Forelimb muscle (tissue), 1 donor: ENCODE measurements at regions not wholly inside any gene's neighbourhood (a gene's known extent, or its start where the extent isn't known, plus 50 kb on each side); places are given as distances from the start of the nearest gene placed in this dataset.
"Not testable (repeated sequence)": the region's sequence is repeated elsewhere in the genome, so short reads cannot be mapped to it uniquely, and the experiment has no call there.

Experiments
- DNase-seq: peaks from one replicate; pipeline ENCODE4 v3.0.0-alpha.2; 2013; ENCODE audit warnings: low read depth

DNA sequence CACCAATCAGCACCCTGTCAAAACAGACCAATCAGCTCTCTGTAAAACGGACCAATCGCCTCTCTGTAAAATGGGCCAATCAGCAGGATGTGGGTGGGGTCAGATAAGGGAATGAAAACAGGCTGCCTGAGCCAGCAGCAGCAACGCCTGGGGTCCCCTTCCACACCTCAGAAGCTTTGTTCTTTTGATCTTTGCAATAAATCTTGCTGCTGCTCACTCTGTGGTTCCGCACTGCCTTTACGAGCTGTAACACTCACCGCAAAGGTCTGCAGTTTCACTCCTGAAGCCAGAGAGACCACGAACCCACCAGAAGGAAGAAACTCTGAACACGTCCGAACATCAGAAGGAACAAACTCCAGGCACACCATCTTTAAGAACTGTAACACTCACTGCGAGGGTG lies 251.4 kb downstream of the ZIC4 start:
- not testable (repeated sequence) for DNase-seq

DNA sequence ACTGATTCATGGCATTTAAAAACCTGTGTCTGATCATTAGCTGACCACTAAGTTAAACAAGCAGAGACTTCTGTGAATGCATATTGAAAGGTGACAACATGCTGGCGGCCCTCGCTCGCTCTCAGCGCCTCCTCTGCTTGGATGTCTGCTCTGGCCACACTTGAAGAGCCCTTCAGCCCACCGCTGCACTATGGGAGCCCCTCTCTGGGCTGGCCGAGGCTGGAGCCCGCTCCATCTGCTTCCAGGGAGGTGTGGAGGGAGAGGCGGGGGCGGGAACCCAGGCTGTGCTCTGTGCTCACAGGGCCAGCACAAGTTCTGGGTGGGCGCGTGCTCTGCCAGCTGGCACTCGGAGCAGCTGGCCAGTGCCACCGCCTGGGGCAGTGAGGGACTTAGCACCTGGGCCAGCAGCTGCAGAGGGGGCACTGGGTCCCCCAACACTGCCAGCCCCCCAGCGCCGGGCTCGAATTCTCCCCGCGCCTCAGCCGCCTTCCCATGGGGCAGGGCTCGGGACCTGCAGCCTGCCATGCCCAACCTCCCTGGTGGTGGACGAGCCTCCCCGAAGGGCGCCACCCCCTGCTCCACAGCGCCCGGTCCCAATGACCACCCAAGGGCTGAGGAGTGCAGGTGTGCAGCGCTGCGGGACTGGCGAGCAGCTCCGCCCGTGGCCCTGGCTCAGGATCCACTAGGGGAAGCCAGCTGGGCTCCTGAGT lies 252.4 kb downstream of the ZIC4 start:
- DNase-seq = no peak

DNA sequence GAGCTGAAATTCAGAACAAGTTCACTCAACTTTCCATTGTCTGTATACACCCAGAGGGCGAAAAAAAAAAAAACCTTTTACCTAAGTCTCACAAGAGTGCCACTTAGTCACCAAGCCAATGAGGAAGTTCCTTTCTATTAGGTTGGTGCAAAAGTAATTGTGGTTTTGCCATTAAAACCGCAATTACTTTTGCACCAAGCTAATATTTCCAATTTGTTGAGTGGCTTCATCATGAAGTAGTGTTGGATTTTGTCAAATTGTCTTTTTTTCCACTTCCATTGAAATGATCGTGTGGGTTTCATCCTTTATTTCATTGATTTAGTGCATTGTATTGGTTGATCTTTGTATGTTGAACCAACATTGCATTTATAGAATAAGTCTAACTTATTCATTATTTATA lies 253.9 kb downstream of the ZIC4 start:
- no peak for DNase-seq

DNA sequence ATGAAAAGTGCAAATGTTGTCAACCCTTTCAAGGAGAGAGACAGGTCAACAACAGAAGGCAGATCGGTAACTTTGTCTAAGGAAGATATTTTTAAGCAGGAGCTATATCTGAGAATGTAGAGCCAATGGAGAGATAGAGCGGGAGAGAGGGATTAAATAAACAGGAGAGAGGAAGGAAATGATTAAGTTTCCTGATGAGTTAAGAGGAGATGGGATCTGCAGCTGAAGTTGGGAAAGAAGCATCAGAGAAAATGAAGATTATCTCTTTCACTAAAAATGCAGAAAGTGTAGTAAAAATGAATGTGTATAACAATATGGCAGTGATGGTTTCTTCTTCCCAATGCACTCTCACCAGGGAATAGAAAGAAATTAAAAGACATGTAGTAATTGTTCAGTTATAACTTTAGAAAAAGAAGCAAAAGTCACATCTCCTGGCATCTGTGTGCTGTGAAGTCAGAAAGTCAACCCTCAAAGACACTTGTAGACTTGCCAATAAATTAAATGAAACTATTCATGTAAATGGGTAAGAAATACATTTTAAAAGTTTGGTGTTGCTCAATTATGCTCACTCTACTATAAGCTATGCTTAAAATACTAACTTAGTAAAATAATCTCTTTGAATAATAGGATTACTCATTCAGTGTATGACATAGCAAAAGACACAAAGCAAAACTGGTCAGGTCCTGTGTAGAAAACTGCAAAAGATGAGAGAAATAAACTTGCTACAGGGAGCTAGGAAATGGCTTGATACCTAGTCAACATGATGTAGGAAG lies 264.6 kb downstream of the ZIC4 start:
- DNase-seq = no peak

DNA sequence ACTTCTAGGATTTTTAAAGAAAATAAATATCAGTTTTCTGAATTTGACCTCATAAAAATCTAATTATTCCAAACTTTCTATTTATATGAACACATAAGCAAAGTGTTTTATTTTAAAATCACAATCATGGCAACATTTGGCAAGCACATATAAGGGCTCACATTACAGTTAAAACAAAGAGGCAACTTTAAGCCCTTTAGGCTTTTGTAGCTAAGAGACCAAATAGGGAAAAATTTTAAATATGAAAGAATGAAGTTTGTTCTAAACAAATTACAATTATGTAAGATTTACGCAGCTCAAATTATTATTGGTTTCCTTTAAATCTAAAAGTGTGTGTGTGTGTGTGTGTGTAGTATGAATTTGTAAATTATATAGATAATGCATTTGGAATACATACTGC lies 267.0 kb downstream of the ZIC4 start:
- no peak for DNase-seq

DNA sequence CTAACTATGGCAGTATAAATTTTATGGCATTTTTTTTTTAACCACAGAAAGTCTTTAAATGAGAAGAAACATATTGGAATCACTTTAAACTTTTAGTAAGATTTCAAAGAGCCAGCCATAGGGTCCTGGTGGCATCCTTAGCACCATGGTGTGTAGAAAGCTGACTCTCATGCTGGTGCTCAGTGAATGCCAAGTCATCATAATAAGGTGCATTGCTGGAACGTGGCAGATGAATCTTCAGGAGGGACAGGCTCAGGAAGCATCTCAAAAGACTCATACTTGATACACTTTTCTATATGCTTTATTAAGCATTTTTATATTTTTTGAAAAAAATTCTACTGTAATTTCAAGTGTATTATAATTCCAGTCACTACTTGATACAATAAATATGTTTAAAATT lies 274.2 kb downstream of the ZIC4 start:
- DNase-seq = no peak

DNA sequence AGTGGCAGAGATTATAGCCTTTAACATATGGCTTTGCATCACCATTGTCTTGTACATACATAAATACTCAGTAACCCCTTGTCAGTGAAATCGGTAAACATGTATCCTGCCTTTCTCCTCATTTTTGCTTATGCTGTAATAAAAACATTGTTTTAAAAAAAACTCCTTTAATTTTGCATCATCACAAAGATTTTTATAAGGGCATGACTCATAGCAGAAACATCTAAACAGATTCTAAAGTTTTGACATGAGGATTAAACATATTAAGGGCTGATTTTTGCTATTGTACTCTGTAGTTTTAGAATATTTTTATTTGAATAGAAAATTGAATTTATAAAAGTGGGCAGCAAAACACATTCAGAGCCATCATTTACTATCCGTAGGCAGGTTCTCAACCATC lies 275.9 kb downstream of the ZIC4 start:
- no peak for DNase-seq

DNA sequence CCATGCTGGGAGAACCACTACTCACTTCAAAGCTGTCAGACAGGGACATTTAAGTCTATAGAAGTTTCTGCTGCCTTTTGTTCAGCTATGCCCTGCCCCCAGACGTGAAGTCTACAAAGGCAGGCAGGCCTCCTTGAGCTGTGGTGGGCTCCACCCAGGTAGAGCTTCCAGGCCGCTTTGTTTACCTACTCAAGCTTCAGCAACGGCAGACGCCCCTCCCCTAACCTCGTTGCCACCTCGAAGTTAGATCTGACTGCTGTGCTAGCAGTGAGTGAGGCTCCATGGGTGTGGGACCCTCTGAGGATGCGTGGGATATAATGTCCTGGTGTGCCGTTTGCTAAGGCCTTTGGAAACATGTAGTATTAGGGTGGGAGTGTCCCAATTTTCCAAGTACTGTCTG lies 276.7 kb downstream of the ZIC4 start:
- no peak for DNase-seq

DNA sequence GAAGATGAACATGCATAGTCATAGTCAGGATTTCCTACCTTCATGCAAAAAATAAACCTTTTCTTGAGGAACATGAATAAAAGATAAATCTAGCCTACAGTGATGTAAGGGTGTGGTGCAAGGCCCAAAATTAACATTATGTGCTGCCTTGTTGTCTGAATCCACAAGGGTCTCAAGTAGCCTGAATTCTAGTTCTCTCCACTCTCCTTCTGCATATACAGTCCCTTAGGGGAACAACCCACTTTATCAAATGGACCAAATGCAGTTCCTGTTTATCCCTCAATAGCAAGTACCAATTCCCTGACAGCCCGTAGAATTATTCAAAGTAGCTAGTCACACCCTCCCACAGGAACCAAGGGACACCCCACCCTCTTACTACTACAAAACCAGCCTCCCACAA lies 284.0 kb downstream of the ZIC4 start:
- no peak for DNase-seq

DNA sequence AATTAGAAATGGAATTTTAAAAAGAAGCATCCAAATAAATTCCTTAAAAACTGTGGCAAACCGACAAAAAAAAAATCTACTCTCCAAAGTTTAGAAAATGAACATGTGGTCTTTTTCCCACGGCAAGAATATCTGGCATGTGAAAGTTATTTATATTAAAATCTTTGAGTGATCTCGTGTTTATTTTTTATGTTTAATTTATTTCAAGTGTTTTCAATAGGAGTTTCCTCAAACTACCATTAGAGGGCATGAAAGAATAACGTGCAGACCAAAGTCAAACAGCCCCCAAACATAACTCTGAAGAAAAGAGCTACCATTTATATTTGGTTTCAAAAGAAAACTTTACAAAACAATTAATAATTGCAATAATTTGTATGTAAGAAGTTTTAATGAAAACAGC lies 286.4 kb downstream of the ZIC4 start:
- no peak for DNase-seq

DNA sequence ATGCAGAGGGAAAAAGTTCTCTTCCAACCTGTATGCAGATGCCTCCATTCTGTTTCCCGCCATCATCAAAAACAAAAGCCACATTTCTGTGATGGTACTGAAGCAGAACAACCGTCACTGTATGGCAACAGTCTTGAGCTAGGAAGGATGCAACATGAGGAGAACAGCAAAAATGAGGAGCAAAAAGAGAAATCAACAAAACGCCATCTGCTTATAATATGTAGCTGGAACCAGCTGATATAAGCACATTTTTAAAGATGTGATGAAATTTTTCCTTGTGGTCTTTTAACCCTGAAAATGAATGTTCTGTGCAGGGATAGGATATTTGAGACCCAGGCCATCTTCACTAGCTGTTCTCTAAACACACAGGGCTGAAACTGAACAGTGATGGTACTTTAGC lies 287.0 kb downstream of the ZIC4 start:
- no peak for DNase-seq

DNA sequence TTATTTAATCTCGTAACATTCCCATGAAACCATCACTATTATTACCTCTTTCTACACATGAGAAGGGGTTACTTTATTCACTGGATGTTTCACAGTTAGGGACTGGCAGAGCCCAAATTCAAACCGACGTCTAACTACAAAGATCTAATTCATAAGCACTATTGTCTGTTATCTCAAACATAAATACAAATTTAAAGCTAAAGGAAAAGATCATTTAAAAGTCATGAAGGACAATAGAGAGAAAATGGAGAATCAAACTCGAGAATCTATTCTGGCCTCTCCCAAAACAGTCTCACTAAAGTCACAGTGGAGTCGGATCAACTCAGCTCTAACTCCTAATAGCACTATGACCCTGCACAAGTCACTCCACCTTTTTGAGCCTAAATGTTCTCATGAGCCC lies 287.7 kb downstream of the ZIC4 start:
- DNase-seq = no peak

DNA sequence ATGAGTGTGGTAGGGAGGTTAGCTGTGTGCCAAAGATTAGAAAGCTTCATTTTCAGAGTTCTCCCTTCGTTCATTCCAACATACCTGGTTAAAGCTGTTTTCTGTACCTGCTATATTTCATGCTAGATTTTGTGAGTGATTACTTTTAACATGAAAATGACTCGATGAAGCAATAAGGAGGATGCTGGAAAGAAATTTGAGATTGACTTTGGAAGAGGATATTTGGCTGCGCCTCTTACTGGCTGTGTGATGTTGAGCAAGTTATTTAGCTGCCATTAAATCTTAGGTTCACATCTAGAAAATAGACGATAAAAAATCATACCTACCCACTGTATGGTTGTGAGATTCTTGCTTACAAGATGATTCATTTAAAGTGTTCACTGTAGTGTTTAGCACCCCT lies 288.7 kb downstream of the ZIC4 start:
- no peak for DNase-seq

DNA sequence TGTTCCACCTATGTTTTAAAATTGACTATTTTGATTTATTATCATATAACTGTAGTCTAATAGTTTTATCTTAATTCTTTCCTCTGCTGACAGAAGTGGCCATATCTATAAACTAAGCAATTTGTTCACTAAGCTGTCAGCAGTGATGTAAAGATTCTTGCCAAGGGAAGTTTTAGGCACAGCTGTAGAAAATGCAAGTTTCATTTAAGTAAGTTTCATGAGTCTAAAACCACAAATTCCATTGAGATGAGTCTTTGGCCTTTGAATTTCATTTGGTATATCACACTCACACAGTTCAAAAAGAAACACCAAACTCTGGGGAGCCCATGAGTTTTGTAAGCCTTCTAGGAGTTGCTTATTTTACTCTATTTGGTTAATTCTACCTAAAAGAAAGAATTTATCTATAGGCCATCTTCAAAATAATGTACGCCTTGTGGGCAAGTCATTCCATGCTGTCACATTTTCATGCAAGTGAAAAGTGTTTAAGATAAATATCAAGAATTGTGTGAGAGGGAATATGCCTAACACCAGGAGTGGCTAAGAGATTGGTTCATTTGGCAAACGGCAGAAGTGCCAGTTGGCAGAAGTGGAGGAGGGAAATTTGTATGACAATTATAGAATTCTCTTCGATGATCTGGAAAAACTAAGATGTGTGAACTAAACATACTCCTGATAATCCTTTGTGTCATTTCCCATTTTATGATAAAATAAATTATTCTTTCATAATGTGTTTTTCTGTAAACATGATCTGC lies 292.9 kb downstream of the ZIC4 start:
- no peak for DNase-seq

DNA sequence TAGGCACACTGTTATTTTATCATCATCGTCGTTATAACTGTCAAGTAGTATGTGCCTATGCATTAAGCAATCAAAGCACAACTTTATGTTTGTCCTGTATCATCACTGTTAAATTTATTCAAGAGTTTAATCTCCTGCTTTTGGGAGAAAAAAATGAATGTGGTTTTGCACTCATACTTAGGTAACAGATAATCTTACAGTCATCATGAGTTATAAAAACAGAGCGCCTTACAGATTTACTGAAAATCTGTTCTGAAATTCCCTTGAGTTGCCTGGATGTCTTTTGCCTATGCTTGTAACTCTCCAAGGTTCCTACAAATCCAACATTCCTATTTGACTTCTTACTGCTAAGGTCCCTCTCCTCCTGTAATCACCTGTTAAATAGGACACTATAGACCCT lies 307.3 kb downstream of the ZIC4 start:
- DNase-seq = no peak

DNA sequence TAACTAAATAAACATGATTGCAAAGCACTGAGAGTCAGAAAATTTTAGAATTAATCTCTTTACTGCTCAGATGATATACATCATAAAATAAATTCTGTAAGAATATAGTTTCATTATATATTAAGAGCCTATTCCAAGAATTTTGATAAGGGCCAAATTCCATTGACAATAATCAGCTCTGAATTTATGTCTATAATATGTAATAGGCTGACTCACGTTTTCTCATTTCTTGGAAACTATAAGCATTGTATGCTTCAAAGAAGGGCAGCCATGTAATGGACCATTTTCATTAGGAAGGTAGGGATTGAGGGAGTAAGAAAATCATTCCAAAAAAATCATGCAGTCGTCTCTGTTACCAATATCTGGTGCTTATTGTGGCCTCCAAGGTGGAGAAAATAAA lies 315.9 kb downstream of the ZIC4 start:
- DNase-seq = no peak

DNA sequence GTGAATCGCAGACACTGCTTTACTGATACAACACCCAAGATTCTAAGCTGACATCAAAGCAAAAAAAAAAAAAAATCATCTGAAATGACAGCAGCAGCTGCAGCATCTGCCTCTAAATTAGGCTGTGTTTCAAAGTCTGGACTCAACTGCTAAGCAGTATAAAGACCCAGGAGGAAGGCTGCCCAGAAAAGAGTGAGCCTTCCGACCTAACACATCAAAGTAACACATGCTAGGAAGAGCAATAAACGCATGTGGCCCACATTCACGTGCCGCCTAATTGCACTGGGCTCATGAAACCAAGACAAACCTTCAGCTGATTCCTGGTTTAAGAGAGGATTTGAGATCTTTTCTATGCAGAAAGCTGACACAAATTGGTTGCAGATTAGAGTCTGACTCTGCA lies 317.1 kb downstream of the ZIC4 start:
- peak; percentile 1 for DNase-seq

DNA sequence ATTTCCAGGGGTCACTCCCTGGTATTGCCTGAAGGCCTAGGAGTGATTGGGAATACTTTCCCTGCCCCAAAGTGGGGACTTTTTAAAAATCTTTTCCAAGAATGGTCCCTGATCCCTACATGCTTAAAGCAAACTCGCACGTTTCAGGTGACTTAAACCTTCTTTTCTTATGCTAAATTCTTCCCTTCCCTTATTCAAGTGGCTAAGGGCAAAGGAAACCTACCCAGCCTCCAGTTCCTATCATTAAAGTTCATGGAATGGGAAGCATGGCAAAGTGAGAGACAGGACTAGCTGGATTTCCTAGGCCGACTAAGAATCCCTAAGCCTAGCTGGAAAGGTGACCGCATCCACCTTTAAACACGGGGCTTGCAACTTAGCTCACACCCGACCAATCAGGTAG lies 346.8 kb downstream of the ZIC4 start:
- DNase-seq = not testable (repeated sequence)

DNA sequence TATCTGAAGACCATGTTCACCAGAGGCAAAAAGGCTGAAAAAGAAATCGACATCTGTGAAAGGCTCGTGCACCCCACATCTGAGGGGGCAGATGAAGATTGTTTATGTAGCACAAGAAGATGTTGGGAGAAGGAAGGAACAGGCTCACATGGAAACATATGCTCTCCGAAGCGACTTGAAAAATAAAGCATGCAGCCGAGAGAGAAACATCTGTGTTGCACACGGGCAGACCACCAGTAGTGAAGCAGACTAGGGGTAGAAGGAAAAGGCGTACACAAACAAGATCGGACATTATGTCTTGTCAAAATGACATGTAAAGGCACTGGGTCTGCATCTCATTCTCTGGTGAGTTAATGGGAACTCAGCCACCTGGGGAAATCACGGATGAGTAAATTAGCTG lies 356.5 kb downstream of the ZIC4 start:
- peak; percentile 1 for DNase-seq

DNA sequence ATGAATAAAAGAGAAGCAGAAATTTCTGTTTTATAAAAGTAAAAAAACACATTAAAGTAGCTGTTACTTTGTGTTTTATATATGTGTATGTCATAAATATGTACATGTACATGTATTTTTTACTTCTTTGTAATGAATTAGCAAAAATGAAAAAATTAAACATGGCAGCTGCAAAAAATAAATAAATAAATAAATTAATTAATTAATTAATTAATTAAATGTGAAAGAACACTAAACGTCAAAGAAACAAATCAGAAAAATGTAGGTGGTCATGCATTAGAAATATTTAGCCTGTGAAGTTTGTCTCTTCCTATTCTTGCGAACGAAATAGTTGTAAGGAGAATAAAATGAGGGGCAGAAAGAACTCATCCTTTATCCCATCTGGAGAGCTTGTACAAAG lies 357.0 kb downstream of the ZIC4 start:
- no peak for DNase-seq

DNA sequence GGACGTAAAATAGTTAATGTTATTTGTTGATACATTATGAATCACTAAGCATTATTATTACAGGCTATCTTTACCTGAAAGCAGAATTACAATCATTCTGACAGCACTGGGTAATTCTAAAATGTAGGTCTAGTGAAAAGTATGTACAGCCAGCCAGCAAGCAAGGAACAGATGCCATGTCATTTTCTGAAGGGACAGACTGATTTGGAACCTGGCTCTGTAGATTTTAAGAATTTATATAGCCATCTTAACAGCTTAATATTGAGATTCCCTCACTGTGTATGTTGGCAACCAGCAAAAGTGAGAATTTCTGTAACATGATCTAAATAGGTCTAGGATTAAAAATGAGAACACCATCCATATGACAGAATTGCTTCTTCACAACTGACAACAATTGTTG lies 359.4 kb downstream of the ZIC4 start:
- DNase-seq = no peak

DNA sequence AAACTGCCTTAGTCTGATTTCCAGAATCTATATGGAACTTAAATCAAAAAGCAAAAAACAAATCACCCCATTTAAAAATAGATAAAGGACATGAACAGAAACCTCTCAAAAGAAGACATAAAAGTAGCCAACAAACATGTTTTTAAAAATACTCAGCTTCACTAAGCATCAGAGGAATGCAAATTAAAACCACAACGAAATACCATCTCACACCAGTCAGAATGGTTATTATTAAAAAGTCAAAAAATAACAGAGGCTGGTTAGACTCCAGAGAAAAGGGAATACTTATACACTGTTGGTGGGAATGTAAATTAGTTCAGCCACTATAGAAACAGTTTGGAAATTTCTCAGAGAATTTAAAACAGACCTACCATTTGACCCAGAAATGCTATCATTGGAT lies 367.9 kb downstream of the ZIC4 start:
- DNase-seq = no peak

DNA sequence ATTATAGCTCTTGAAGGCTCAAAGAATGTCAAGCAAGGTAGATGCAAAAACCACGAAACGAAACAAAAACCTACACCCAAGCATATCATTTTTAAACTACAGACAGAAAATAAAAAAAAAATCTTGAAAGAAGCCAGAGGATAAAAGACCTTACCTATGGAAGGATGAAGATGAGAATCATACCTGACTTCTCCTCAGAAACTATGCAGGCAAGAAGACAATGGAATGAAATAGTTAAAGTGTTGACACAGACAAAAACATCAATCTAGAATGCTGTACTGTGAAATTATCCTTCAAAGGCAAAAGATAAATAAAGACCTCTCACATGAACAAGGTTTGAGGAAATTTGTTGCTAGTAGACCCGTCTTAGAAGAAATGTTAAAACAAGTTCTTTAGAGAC lies 372.0 kb downstream of the ZIC4 start:
- no peak for DNase-seq
